ENCODE measurements at regions not wholly inside any gene's neighbourhood (a gene's known extent, or its start where the extent isn't known, plus 50 kb on each side); places are given as distances from the start of the nearest gene placed in this dataset.

DNA sequence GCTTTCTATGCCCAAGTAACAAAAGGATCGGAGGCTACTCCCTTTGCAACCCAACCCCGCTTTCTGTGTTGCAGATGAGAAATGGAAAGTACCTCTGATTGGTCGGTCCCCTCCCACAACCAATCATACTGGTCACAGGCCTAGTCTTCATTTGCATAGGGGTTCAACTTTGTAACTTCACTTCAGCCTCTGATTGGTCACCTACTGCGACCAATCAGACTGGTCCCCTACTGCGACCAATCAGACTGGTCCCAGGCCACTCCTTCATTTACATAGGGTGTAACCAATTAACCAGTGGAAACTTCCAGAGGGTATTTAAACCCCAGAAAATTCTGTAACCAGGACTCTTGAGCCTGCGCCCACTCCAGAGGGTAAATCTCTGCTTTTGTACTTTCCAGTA, 906.4 kb upstream of the TMEM132C start:
- TF ChIP-seq, protein P1, sequence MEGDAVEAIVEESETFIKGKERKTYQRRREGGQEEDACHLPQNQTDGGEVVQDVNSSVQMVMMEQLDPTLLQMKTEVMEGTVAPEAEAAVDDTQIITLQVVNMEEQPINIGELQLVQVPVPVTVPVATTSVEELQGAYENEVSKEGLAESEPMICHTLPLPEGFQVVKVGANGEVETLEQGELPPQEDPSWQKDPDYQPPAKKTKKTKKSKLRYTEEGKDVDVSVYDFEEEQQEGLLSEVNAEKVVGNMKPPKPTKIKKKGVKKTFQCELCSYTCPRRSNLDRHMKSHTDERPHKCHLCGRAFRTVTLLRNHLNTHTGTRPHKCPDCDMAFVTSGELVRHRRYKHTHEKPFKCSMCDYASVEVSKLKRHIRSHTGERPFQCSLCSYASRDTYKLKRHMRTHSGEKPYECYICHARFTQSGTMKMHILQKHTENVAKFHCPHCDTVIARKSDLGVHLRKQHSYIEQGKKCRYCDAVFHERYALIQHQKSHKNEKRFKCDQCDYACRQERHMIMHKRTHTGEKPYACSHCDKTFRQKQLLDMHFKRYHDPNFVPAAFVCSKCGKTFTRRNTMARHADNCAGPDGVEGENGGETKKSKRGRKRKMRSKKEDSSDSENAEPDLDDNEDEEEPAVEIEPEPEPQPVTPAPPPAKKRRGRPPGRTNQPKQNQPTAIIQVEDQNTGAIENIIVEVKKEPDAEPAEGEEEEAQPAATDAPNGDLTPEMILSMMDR (IDR thresholded peaks at IDR 0.05; ENCODE audit: low read depth, low read length), result no peak
- no peak for DNase-seq (ENCODE audit: low read depth in 2 of 2)
- H3K4me3 ChIP-seq (replicated peaks in 1 of 2; ENCODE audit: low read depth in 2 of 2, low read length in 2 of 2), result no peak overlapping the region

DNA sequence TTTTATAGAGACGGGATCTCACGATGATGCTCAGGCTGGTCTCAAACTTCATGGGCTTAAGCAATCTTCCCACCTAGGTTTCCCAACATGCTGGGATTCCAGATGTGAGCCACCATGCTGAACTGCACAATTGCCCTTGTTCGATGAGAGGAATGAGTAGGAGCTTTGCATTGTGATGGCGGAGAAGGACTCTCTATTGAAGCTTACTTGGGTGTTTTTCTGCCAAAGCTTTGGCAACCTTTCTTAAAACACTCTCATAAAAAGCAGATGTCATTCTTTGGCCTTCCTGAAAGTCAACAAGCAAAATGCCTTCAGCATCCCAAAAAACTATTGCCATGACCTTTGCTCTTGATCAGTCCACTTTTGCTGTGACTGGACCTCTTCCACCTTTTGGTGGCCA, 904.8 kb upstream of the TMEM132C start:
- TF ChIP-seq, protein P1 (IDR thresholded peaks at IDR 0.05; ENCODE audit: low read depth, low read length), result no peak
- DNase-seq (ENCODE audit: low read depth in 2 of 2), result no peak
- H3K4me3 ChIP-seq (replicated peaks in 1 of 2; ENCODE audit: low read depth in 2 of 2, low read length in 2 of 2), result no peak overlapping the region

DNA sequence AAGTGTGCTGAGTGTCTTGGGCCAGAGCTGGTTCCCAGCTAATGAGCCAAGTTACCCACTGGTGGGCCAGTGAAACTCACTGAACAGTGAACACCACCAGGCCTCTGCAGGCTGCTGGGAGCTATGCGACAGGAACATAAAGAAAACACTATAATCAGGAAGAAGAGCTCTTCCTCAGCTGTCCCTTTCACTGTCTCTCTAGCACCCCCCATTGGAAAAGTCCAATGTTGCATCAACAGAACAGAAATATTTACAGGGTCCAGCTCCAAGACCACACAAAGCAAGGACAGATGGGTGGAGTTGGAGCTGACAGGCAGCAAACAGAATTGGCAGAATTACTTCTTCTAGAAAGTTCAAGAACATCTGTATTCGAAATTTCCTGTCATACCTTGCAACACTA, 903.6 kb upstream of the TMEM132C start:
- DNase-seq (ENCODE audit: low read depth in 2 of 2), result peak in 1 of 2 donors; percentile 53
- TF ChIP-seq, protein P1 (IDR thresholded peaks at IDR 0.05; ENCODE audit: low read depth, low read length), result peak; percentile 61
- H3K4me3 ChIP-seq (replicated peaks in 1 of 2; ENCODE audit: low read depth in 2 of 2, low read length in 2 of 2), result no peak overlapping the region

GRCh38 chr12:127373559-127373958, 893.4 kb upstream of the TMEM132C start:
- TF ChIP-seq, protein P1 (IDR thresholded peaks at IDR 0.05; ENCODE audit: low read depth, low read length), result no peak
- H3K4me3 ChIP-seq (replicated peaks in 1 of 2; ENCODE audit: low read depth in 2 of 2, low read length in 2 of 2), result no peak overlapping the region
- no peak for DNase-seq (ENCODE audit: low read depth in 2 of 2)

GRCh38 chr12:127374447-127374846, 892.5 kb upstream of the TMEM132C start:
- H3K4me3 ChIP-seq (replicated peaks in 1 of 2; ENCODE audit: low read depth in 2 of 2, low read length in 2 of 2), result no peak overlapping the region
- no peak for DNase-seq (ENCODE audit: low read depth in 2 of 2)
- TF ChIP-seq, protein P1 (IDR thresholded peaks at IDR 0.05; ENCODE audit: low read depth, low read length), result no peak

DNA sequence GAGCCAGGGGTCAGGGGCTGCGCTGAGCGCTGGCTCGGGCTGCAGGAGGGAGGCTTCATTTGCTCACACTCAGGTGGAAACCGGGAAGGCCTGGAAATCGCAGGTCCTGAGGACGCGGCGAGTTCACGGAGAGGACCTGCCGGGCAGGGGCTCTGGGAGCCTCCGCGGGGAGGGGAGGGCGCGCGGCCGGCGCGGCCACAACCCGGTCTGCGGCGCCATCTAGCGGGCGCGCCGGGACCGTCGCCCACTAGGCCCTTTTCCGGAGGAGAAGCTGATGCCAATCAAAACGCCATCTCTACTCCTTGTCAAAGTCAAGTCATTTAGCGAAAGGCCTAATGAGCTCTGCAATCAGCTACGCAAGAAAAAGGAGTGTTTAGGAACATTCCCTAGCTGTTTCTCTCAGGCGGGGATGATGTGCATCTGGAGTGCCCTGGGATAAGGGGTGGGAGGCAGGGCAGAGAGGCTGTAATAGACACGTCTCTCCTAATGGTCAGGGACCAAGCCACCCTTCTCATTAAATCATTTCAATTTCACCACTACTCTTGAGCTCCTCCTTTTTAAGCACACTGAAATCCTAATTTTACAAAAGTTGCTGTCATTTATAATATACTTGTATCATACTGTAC, 885.8 kb upstream of the TMEM132C start:
- peak overlapping the region in 1 of 2 donors; percentile 48 for H3K4me3 ChIP-seq (replicated peaks in 1 of 2; ENCODE audit: low read depth in 2 of 2, low read length in 2 of 2)
- peak; percentile 9 to 38 for DNase-seq (ENCODE audit: low read depth in 2 of 2)
- TF ChIP-seq, protein P1 (IDR thresholded peaks at IDR 0.05; ENCODE audit: low read depth, low read length), result peak; percentile 59

DNA sequence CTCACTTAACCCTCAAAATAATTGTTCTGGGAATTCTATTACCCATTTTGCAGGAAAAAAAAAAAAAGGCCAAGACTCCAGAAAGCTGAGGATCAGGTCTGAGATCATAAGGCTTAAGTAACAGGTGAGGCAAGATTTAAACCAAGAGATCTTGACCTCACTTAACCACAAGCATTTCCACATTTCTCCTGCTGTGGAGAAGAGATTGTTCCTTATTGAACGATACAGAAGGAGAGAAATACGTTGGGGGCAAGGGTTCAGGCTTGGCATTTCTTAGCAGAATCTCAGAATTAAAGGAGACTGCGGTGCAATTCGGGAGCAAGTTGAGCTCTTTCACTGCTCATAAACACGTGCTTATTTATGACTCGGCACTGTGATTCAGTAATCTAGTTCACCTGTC, 885.3 kb upstream of the TMEM132C start:
- TF ChIP-seq, protein P1 (IDR thresholded peaks at IDR 0.05; ENCODE audit: low read depth, low read length), result no peak
- DNase-seq (ENCODE audit: low read depth in 2 of 2), result peak in 1 of 2 donors; percentile 17

More for the DNA sequence above, 885.3 kb upstream of the TMEM132C start:
- H3K4me3 ChIP-seq (replicated peaks in 1 of 2; ENCODE audit: low read depth in 2 of 2, low read length in 2 of 2), result no peak overlapping the region

Data from cardiac fibroblast (primary cell).